ENCODE measurements at regions not wholly inside any gene's neighbourhood (a gene's known extent, or its start where the extent isn't known, plus 50 kb on each side); places are given as distances from the start of the nearest gene placed in this dataset.

GRCh38 chr13:111622051-111622531 is 301.6 kb downstream of the TEX29 start:
- TF ChIP-seq CTCF (IDR thresholded peaks at IDR 0.05; ENCODE audit: insufficient read depth, low read length, poor library complexity, severe bottlenecking) = no peak
- TF ChIP-seq EZH2phosphoT487 (conservative IDR thresholded peaks at IDR 0.05; ENCODE audit: low read length) = no peak
